ENCODE measurements at regions not wholly inside any gene's neighbourhood (a gene's known extent, or its start where the extent isn't known, plus 50 kb on each side); places are given as distances from the start of the nearest gene placed in this dataset.

DNA sequence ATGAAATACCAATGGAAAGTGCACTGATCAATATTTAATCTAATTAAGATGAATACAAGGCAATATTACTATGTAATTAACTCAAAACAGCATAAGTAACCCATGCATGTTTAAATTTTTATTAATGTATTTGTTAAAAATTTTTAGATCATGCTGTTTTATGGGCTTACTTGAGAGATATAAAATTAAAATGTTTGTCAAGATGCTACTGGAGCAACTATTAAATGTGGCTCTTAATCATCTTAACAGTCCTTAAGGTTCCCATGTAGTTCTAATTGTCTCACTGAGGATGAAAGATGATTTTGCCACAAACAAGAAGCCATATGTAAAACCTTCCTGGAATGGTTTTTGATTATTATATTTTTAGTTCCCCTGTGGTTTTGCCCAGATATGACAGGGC, 897.1 kb downstream of the KCNMA1 start:
- no peak overlapping the region for H2BK20ac ChIP-seq (ENCODE audit: low read depth, low read length)
- dilution Hi-C loops (cut with HindIII; ENCODE audit: low sequenced_read_pairs, unreplicated experiment) = no loop called here
- H3K4ac ChIP-seq (ENCODE audit: low read depth, low read length) = no peak overlapping the region
- no peak overlapping the region for H3K9ac ChIP-seq (ENCODE audit: low read depth, low read length)
- no peaks in the 10 kb centered on the region for H3K4me1 ChIP-seq (ENCODE audit: control insufficient read depth, insufficient read depth, low read length)
- H4K20me1 ChIP-seq (ENCODE audit: insufficient read depth, low read length) = no peaks in the 10 kb centered on the region
- H4K8ac ChIP-seq (ENCODE audit: low read depth in 2 of 2, low read length in 2 of 2) = no peak overlapping the region
- no peak overlapping the region for H4K91ac ChIP-seq (ENCODE audit: insufficient read depth, low read depth, low read length)
- no peak for ATAC-seq (ENCODE audit: low read depth)
- no peak for TF ChIP-seq FOS (IDR thresholded peaks at IDR 0.05; ENCODE audit: low read depth, low read length)
- no peak for TF ChIP-seq MAZ (IDR thresholded peaks at IDR 0.05; ENCODE audit: borderline replicate concordance, low read depth, low read length)
- TF ChIP-seq MXI1 (IDR thresholded peaks at IDR 0.05; ENCODE audit: borderline replicate concordance, low read depth, low read length) = no peak
- no peak for TF ChIP-seq RAD21 (IDR thresholded peaks at IDR 0.05; ENCODE audit: low read length)
- no peak for TF ChIP-seq RFX5 (IDR thresholded peaks at IDR 0.05; ENCODE audit: low read depth, low read length)
- TF ChIP-seq, protein P1, sequence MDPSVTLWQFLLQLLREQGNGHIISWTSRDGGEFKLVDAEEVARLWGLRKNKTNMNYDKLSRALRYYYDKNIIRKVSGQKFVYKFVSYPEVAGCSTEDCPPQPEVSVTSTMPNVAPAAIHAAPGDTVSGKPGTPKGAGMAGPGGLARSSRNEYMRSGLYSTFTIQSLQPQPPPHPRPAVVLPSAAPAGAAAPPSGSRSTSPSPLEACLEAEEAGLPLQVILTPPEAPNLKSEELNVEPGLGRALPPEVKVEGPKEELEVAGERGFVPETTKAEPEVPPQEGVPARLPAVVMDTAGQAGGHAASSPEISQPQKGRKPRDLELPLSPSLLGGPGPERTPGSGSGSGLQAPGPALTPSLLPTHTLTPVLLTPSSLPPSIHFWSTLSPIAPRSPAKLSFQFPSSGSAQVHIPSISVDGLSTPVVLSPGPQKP (IDR thresholded peaks at IDR 0.05; ENCODE audit: borderline replicate concordance, low read depth, low read length) = no peak
- no peak for TF ChIP-seq POLR2A (IDR thresholded peaks at IDR 0.05; ENCODE audit: low read depth, low read length)
- TF ChIP-seq, protein P2, sequence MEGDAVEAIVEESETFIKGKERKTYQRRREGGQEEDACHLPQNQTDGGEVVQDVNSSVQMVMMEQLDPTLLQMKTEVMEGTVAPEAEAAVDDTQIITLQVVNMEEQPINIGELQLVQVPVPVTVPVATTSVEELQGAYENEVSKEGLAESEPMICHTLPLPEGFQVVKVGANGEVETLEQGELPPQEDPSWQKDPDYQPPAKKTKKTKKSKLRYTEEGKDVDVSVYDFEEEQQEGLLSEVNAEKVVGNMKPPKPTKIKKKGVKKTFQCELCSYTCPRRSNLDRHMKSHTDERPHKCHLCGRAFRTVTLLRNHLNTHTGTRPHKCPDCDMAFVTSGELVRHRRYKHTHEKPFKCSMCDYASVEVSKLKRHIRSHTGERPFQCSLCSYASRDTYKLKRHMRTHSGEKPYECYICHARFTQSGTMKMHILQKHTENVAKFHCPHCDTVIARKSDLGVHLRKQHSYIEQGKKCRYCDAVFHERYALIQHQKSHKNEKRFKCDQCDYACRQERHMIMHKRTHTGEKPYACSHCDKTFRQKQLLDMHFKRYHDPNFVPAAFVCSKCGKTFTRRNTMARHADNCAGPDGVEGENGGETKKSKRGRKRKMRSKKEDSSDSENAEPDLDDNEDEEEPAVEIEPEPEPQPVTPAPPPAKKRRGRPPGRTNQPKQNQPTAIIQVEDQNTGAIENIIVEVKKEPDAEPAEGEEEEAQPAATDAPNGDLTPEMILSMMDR (conservative IDR thresholded peaks at IDR 0.05; ENCODE audit: low read depth, low read length) = no peak
- TF ChIP-seq SMC3 (IDR thresholded peaks at IDR 0.05; ENCODE audit: low read depth, low read length) = no peak
- no peak for TF ChIP-seq CHD1 (IDR thresholded peaks at IDR 0.05; ENCODE audit: low read depth, low read length)
- no peak for TF ChIP-seq BHLHE40 (IDR thresholded peaks at IDR 0.05; ENCODE audit: low read depth, low read length)
- TF ChIP-seq, protein P3, sequence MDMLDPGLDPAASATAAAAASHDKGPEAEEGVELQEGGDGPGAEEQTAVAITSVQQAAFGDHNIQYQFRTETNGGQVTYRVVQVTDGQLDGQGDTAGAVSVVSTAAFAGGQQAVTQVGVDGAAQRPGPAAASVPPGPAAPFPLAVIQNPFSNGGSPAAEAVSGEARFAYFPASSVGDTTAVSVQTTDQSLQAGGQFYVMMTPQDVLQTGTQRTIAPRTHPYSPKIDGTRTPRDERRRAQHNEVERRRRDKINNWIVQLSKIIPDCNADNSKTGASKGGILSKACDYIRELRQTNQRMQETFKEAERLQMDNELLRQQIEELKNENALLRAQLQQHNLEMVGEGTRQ (IDR thresholded peaks at IDR 0.05; ENCODE audit: low read depth, low read length) = no peak
- TF ChIP-seq MAFK (IDR thresholded peaks at IDR 0.05; ENCODE audit: low read depth, low read length) = no peak
- H3K27ac ChIP-seq (ENCODE audit: insufficient read depth, low read length) = no peak overlapping the region
- H3K4me2 ChIP-seq (ENCODE audit: low read depth, low read length) = no peak overlapping the region
- BruUV-seq (replicated peaks) = no TSS peak
- no peak overlapping the region for H3K14ac ChIP-seq (replicated peaks; ENCODE audit: low read depth, low read length)
- no peak overlapping the region for H4K5ac ChIP-seq (ENCODE audit: low read depth, low read length)
- DNase-seq = no peak
- H3K4me3 ChIP-seq (ENCODE audit: insufficient read depth, low read depth, low read length) = no peak overlapping the region
- H2AK9ac ChIP-seq (replicated peaks; ENCODE audit: low read depth, low read length, poor library complexity) = no peak overlapping the region
- H3K18ac ChIP-seq (ENCODE audit: low read depth, low read length) = no peak overlapping the region
- no peaks in the 10 kb centered on the region for H3K9me3 ChIP-seq (ENCODE audit: control insufficient read depth, insufficient read depth, low read length)
- CTCF ChIA-PET = no interaction called here
- no peak overlapping the region for H2BK5ac ChIP-seq (ENCODE audit: low read depth, low read length, poor library complexity, severe bottlenecking)
- in situ Hi-C loops (cut with MboI; ENCODE audit: low sequenced_read_pairs) = no loop called here
- no peak overlapping the region for H3K56ac ChIP-seq (ENCODE audit: extremely low read depth, insufficient read depth, low read length)
- H3K27me3 ChIP-seq (ENCODE audit: control insufficient read depth, insufficient read depth, low read length) = no peaks in the 10 kb centered on the region
- no peaks in the 10 kb centered on the region for H3K79me1 ChIP-seq (ENCODE audit: low read depth in 1 of 2, low read length in 2 of 2)
- no peak overlapping the region for H3K23ac ChIP-seq (ENCODE audit: low read depth, low read length)
- H2BK120ac ChIP-seq (ENCODE audit: low read depth, low read length) = no peak overlapping the region
- intact Hi-C loops (cut with micrococcal nuclease) = no loop called here
- POLR2A ChIA-PET (ENCODE audit: unreplicated experiment) = no interaction called here
- H3K9me1 ChIP-seq (ENCODE audit: insufficient read depth, low read length) = no peaks in the 10 kb centered on the region
- no peak overlapping the region for H2BK15ac ChIP-seq (ENCODE audit: low read depth, low read length)
- no peak overlapping the region for H2AFZ ChIP-seq (replicated peaks; ENCODE audit: low read length, poor library complexity)
- H3K36me3 ChIP-seq (ENCODE audit: control insufficient read depth, insufficient read depth, low read length) = no peaks in the 10 kb centered on the region
- H2AK5ac ChIP-seq (ENCODE audit: low read depth, low read length) = no peak overlapping the region
